Vagina (tissue), 2 donors: ENCODE measurements at regions not wholly inside any gene's neighbourhood (a gene's known extent, or its start where the extent isn't known, plus 50 kb on each side); places are given as distances from the start of the nearest gene placed in this dataset.

Experiments used
- CTCF ChIP-seq, 3 experiments: fragments of 450-650 bp in 2 of 3; fragments of 200-600 bp in 1 of 3; sonication (generic) in 1 of 3; IDR thresholded peaks; one replicate each; pipeline ENCODE4 v1.5.1; 2017 to 2019; ENCODE audit warnings: antibody characterized with exemption in 3 of 3, mild to moderate bottlenecking in 2 of 3, moderate library complexity in 2 of 3
- POLR2A ChIP-seq, 2 donors: fragments of 450-650 bp; IDR thresholded peaks; one replicate each; pipeline ENCODE4 v1.6.1; 2017; ENCODE audit warnings: antibody characterized with exemption in 2 of 2, mild to moderate bottlenecking in 2 of 2, moderate library complexity in 2 of 2

GRCh38 chr2:176826356-176826755 lies 386.2 kb upstream of the HNRNPA3 start:
- TF ChIP-seq CTCF (IDR thresholded peaks at IDR 0.05) (no peak), POLR2A (IDR thresholded peaks at IDR 0.05) (no peak)
